AG09309 (cell line): ENCODE measurements at regions not wholly inside any gene's neighbourhood (a gene's known extent, or its start where the extent isn't known, plus 50 kb on each side); places are given as distances from the start of the nearest gene placed in this dataset.

Experiments used
- DNase-seq: peaks from one replicate; pipeline ENCODE4 v3.0.0-alpha.2; 2010; ENCODE audit warnings: low read depth
- H3K4me3 ChIP-seq: 2 replicates; pipeline ENCODE4 v1.5.1; 2011; ENCODE audit warnings: mild to moderate bottlenecking, low read depth, low read length, moderate library complexity; ENCODE audit not compliant: control insufficient read depth
- TF ChIP-seq, protein P1 (sequence below): IDR thresholded peaks from 2 replicates; pipeline ENCODE4 v1.5.1; 2011; ENCODE audit warnings: mild to moderate bottlenecking, low read depth, low read length, inconsistent platforms; ENCODE audit not compliant: insufficient read depth, control insufficient read depth; ENCODE audit errors: missing control alignments

DNA sequence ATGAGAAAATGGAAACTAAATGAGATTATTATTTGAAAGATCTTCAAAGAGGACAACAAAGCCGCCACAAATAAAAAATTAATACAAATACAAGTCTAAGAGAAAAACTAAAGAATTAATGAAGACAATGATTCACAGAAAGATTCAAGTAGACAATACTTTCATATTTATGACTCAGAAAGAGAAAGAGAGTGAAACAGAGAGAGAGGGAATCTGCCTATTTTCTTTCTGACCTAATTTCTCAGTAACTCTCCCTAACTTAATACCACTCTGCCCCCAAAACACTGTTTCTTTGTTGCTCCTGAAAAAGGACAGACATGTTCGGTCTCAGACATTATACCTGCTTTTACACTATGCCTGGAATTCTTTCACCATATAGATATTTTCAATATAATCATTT, 259.1 kb downstream of the SLC6A15 start:
- no peak for DNase-seq
- TF ChIP-seq, protein P1, sequence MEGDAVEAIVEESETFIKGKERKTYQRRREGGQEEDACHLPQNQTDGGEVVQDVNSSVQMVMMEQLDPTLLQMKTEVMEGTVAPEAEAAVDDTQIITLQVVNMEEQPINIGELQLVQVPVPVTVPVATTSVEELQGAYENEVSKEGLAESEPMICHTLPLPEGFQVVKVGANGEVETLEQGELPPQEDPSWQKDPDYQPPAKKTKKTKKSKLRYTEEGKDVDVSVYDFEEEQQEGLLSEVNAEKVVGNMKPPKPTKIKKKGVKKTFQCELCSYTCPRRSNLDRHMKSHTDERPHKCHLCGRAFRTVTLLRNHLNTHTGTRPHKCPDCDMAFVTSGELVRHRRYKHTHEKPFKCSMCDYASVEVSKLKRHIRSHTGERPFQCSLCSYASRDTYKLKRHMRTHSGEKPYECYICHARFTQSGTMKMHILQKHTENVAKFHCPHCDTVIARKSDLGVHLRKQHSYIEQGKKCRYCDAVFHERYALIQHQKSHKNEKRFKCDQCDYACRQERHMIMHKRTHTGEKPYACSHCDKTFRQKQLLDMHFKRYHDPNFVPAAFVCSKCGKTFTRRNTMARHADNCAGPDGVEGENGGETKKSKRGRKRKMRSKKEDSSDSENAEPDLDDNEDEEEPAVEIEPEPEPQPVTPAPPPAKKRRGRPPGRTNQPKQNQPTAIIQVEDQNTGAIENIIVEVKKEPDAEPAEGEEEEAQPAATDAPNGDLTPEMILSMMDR, result no peak

DNA sequence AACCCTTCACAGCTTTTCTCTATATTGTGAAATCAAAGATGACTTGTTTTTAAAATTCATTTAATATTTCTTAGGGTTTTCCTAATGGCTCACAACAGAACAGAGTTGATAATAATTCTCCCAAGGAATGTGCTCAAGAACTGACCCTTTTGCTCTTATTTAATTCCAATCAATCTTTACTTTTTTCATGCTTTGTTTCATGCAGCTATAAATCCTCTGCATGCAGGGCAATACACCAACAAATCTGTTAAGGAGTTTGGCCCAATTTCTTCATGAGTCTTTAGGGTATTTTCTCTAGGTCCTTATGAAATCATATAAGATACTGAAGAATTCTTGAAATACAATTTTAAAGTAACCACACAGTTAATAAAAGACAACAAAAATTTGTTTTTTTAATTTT, 264.2 kb downstream of the SLC6A15 start:
- TF ChIP-seq, protein P1, result no peak
- no peak overlapping the region for H3K4me3 ChIP-seq
- no peak for DNase-seq

More for the DNA sequence above, 259.1 kb downstream of the SLC6A15 start:
- H3K4me3 ChIP-seq, result no peak overlapping the region

DNA sequence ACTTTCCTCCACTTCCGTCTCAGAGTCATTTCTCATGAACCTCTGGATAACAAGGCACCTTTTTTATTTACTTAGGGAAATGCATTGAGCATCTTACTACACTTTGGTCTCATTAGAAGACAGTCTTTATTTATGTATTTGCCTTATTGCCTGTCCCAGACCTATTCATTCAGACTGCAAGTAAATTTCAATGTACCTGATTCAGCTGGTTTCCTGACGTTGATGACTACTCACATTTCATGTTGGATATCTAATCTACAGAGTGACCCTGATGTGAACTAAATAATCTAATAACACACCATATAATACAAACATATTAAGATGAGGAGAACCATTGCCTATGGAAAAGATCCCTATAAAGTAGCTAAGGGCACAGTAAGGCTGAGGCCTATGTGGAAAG, 267.7 kb downstream of the SLC6A15 start:
- H3K4me3 ChIP-seq, result no peak overlapping the region
- TF ChIP-seq, protein P1, result no peak
- DNase-seq, result no peak

DNA sequence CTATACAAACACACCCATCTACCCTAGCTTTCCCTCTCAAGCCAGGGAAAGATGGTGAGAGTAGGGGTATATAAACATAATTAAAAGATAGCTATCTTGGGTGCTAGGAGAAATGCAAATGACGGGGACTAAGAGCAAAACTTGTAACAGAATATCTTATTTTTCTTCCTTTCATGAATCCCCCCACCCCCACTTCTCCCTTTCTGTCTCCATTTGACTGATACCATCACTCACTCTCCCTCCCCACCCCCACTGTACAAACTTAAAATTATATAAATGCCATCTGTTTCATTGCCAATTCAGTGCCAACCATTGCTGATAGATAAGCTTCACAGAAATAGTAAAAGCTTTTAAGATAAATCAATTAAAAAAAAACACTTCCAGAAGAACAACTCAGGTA, 268.6 kb downstream of the SLC6A15 start:
- DNase-seq, result no peak

DNA sequence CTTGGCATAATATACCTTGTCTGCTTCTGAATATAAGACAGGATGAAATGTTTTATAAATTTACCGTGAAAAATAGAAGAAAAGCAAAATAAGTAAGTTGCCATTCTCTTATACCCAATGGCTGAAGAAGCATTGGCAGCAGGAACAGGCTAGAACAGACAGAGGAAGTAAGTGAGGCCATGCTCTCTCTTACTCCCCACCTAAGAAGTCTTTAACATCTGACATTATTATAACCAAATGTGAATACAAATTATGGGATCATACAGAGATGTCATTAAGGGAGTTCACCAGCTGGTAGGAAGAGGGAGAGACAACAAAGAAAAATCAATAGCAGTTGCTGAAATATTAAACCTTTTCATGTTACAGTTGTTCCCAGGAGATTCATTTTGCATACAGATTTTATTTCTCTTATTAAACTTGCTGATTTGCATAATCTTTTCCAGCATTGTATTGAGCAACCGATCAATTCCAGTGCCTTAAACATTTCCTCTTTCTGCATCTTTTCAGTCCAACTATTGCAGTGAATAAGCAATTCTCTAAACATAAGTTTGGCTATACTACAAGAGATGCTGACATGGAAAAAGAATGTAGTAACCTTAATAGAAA, 270.6 kb downstream of the SLC6A15 start:
- TF ChIP-seq, protein P1, result no peak
- H3K4me3 ChIP-seq, result no peak overlapping the region
- DNase-seq, result no peak

More for the DNA sequence above, 268.6 kb downstream of the SLC6A15 start:
- TF ChIP-seq, protein P1, result no peak
- H3K4me3 ChIP-seq, result no peak overlapping the region

DNA sequence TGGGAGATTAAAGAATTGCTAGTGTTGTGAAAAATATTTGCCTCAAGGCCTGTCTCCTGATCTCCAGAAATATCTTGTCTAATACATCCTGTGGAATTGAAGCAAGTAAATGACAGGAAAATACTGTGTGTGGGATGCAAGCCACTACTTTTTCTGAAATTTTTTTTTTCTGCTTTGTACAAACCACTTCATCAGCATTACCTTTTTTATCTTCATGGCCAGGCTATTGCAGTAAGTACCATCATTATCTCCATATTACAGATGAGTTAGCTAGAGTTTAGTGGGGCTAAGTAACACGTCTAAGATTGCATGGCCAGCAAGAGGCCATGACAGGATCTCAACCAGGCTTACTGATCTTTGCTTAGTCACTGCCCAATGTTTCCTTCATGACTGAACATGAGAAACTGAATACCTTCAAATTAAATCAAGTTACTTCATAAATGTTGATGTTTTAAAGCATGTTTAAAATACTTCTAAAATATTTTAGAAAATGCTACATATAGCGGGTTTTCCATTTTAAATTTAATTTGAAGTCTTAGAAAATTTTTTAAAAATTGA, 273.7 kb downstream of the SLC6A15 start:
- TF ChIP-seq, protein P1, result no peak
- DNase-seq, result no peak
- no peak overlapping the region for H3K4me3 ChIP-seq

DNA sequence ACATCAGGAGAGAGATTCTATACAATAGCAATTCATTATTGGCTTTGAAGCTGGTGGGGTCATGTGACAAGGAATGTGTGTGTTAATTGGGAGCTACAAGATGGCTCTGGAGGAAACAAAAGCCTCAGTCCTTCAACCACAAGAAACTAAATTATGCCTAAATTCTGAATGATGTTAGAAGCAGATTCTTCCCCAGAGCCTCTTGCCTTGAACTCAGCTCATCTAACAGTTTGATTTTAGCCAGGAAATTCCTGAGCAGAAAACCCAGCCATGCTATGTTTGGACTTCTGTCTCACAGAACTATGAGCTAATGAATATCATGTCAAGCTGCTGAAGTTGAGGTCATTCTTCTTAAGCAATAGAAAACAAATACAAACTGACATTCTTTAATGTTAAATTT, 274.7 kb downstream of the SLC6A15 start:
- TF ChIP-seq, protein P1, result no peak
- no peak for DNase-seq
- H3K4me3 ChIP-seq, result no peak overlapping the region
